Glutamatergic neuron (in vitro differentiated cells): ENCODE measurements at regions not wholly inside any gene's neighbourhood (a gene's known extent, or its start where the extent isn't known, plus 50 kb on each side); places are given as distances from the start of the nearest gene placed in this dataset.

Experiments
- DNase-seq: peaks from one replicate; pipeline ENCODE4 v3.0.0; 2022
- H3K27ac Mint-ChIP-seq: one replicate; pipeline ENCODE4 v1.8.0; 2020; ENCODE audit warnings: mild to moderate bottlenecking, mixed read lengths, inconsistent platforms; ENCODE audit not compliant: unreplicated experiment
- H3K27me3 Mint-ChIP-seq: one replicate; pipeline ENCODE4 v1.8.0; 2020; ENCODE audit warnings: mild to moderate bottlenecking, moderate library complexity, mixed read lengths, inconsistent platforms; ENCODE audit not compliant: unreplicated experiment
- H3K36me3 Mint-ChIP-seq: one replicate; pipeline ENCODE4 v1.8.0; 2020; ENCODE audit warnings: mild to moderate bottlenecking, mixed read lengths, inconsistent platforms; ENCODE audit not compliant: unreplicated experiment
- H3K4me1 Mint-ChIP-seq: one replicate; pipeline ENCODE4 v1.8.0; 2020; ENCODE audit warnings: mild to moderate bottlenecking, low read depth, mixed read lengths, inconsistent platforms; ENCODE audit not compliant: unreplicated experiment
- H3K4me3 Mint-ChIP-seq: one replicate; pipeline ENCODE4 v1.8.0; 2020; ENCODE audit warnings: mild to moderate bottlenecking, mixed read lengths, inconsistent platforms; ENCODE audit not compliant: unreplicated experiment
- H3K9me3 Mint-ChIP-seq: one replicate; pipeline ENCODE4 v1.8.0; 2020; ENCODE audit warnings: mild to moderate bottlenecking, moderate library complexity, mixed read lengths, inconsistent platforms; ENCODE audit not compliant: unreplicated experiment
- TF ChIP-seq, protein P1 (sequence below): fragments of 200-600 bp; sonication (generic); IDR thresholded peaks from one replicate; pipeline ENCODE4 v1.5.0; 2021; ENCODE audit not compliant: partially characterized antibody, unreplicated experiment

DNA sequence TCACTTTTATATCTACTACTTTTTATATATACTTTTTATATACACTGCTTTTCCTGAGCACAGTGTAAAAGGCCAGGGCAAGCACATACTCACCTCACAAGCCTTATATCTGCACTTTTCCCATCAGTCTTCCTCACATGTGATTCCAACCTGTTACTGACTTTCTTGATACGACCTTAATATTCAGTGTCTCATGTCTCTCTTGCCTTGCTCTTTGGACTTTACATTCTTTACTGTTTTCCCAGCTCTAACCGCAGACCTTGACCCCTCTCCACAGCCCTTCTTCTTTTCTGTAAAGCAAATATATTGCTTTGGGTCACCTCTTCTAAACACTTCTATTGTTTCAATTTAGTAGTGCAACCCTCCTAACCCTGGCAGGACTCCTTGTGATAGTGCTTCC is 353.1 kb upstream of the ANO5 start:
- no peaks in the 10 kb centered on the region for H3K27me3 Mint-ChIP-seq
- no peak overlapping the region for H3K27ac Mint-ChIP-seq
- TF ChIP-seq, protein P1, sequence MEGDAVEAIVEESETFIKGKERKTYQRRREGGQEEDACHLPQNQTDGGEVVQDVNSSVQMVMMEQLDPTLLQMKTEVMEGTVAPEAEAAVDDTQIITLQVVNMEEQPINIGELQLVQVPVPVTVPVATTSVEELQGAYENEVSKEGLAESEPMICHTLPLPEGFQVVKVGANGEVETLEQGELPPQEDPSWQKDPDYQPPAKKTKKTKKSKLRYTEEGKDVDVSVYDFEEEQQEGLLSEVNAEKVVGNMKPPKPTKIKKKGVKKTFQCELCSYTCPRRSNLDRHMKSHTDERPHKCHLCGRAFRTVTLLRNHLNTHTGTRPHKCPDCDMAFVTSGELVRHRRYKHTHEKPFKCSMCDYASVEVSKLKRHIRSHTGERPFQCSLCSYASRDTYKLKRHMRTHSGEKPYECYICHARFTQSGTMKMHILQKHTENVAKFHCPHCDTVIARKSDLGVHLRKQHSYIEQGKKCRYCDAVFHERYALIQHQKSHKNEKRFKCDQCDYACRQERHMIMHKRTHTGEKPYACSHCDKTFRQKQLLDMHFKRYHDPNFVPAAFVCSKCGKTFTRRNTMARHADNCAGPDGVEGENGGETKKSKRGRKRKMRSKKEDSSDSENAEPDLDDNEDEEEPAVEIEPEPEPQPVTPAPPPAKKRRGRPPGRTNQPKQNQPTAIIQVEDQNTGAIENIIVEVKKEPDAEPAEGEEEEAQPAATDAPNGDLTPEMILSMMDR: no peak
- H3K9me3 Mint-ChIP-seq: no peaks in the 10 kb centered on the region
- no peaks in the 10 kb centered on the region for H3K36me3 Mint-ChIP-seq
- no peaks in the 10 kb centered on the region for H3K4me1 Mint-ChIP-seq
- DNase-seq: no peak
- no peak overlapping the region for H3K4me3 Mint-ChIP-seq

DNA sequence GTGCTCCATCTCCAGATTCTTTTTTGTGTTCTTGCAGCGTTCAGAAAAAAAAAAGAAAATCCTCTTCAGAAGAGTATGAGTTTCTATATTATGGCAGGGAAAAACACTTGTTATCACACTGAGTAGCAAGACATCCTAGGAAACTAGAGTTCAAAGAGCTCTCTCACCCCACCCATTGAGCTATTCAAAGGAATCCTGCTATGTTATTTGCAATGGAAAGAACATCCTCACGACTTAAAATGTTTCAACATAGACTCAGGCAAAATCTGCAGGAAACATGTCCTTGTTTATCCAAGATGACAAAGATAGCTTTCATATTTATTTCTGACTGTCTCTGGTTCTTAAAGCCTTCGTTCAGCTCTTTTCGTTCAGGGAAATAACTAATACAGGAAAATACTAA is 331.6 kb upstream of the ANO5 start:
- no peaks in the 10 kb centered on the region for H3K4me1 Mint-ChIP-seq
- no peak for DNase-seq
- H3K27ac Mint-ChIP-seq: no peak overlapping the region
- TF ChIP-seq, protein P1: no peak
- no peaks in the 10 kb centered on the region for H3K36me3 Mint-ChIP-seq
- no peaks in the 10 kb centered on the region for H3K27me3 Mint-ChIP-seq
- H3K4me3 Mint-ChIP-seq: no peak overlapping the region
- H3K9me3 Mint-ChIP-seq: no peaks in the 10 kb centered on the region

DNA sequence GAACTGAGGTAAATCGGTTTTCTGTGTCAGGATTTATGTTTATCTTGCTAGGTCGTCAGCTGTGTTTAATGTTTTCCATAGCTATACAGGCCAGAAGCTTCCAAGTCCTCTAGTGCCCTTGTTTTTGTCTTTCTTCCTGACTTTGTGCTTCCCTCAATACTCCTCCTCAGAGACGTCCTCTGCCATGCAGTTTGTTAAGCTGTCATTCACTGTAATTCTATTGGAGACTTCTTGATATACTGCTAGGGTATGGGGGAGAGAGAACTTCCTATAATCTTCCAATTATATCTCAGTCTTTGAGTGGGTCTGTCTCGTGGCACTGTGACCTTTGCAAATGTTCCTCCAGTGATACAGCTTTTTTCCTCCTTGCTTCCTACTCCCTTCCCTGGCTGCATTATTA is 327.3 kb upstream of the ANO5 start:
- TF ChIP-seq, protein P1: no peak
- Mint-ChIP-seq H3K36me3 (no peaks in the 10 kb centered on the region), H3K27ac (no peak overlapping the region), H3K9me3 (no peaks in the 10 kb centered on the region), H3K27me3 (no peaks in the 10 kb centered on the region), H3K4me1 (peaks cover 1% of the 10 kb centered on the region), H3K4me3 (no peak overlapping the region)
- DNase-seq: no peak

DNA sequence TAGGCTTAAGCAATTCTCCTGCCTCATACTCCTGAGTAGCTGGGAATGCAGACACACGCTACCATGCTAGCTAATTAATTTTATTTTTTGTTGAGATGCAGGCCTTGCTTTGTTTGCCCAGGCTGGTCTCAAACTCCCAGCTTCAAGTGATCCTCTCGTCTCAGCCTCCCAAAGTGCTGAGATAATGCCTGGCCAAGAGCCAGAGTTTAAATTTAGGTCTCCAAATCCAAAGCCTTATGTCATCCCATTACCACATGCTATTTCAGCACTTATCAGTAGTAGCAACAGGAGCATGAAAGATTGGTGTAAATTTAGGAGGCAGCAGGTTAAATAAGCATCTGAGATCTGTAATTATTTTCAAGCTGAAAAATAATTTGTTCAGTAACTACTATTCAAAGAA is 326.1 kb upstream of the ANO5 start:
- Mint-ChIP-seq H3K4me1 (peaks cover 1% of the 10 kb centered on the region), H3K9me3 (no peaks in the 10 kb centered on the region), H3K27me3 (no peaks in the 10 kb centered on the region), H3K27ac (no peak overlapping the region), H3K36me3 (no peaks in the 10 kb centered on the region), H3K4me3 (no peak overlapping the region)
- TF ChIP-seq, protein P1: no peak
- DNase-seq: no peak

DNA sequence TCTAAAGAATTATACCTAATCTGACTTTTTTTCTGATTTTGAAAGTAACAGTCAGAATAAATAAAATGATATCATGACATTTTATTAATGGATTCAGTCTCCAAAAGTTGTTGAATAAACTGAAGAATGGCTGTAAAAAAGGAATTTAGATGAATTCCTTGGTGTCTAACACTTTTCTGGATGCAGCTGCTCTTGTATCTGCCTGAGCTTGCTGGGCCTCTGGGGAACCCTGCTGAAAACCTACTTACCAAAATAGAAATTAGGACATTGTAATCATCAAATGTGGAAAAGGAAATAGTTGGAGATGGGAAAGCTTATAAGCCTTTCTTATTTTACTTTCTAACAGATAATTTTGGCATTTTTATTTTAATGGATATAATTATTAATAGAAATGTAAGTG is 315.7 kb upstream of the ANO5 start:
- TF ChIP-seq, protein P1: no peak
- Mint-ChIP-seq H3K9me3 (no peaks in the 10 kb centered on the region), H3K4me1 (peaks cover 2% of the 10 kb centered on the region), H3K27ac (no peak overlapping the region), H3K36me3 (no peaks in the 10 kb centered on the region), H3K27me3 (no peaks in the 10 kb centered on the region), H3K4me3 (no peak overlapping the region)
- no peak for DNase-seq
